ENCODE measurements at regions not wholly inside any gene's neighbourhood (a gene's known extent, or its start where the extent isn't known, plus 50 kb on each side); places are given as distances from the start of the nearest gene placed in this dataset.

DNA sequence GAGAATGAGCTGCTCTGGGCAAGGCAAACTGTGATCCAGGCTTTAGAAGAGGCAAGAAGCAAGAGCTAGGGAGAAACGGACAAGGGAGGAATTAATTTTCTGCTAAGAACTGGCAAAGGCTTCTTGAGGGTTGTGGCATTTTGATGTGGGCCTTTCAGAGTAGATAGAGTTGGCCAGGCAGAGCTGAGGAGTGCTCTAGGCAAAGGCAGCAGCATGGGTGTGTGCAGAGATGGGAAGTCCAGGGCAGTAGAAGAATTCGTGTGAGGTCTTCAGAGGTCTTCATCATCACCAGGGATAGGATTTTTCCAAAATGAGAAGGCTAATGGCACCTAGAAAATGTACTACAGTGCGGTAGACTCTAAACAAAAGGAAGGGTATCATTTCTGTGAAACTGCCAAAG lies 237.8 kb downstream of the LTN1 start:
- TF ChIP-seq MYNN (IDR thresholded peaks at IDR 0.05) (no peak), MYNN (CRISPR knock-in tag; IDR thresholded peaks at IDR 0.05) (no peak), FOXA1 (IDR thresholded peaks at IDR 0.05; ENCODE audit: borderline replicate concordance) (no peak), ZNF583 (CRISPR knock-in tag; IDR thresholded peaks at IDR 0.05) (no peak), NBN (IDR thresholded peaks at IDR 0.05; ENCODE audit: low read depth) (no peak), HDAC6 (IDR thresholded peaks at IDR 0.05; ENCODE audit: low read depth, low read length) (no peak)
- TF ChIP-seq, protein P1, sequence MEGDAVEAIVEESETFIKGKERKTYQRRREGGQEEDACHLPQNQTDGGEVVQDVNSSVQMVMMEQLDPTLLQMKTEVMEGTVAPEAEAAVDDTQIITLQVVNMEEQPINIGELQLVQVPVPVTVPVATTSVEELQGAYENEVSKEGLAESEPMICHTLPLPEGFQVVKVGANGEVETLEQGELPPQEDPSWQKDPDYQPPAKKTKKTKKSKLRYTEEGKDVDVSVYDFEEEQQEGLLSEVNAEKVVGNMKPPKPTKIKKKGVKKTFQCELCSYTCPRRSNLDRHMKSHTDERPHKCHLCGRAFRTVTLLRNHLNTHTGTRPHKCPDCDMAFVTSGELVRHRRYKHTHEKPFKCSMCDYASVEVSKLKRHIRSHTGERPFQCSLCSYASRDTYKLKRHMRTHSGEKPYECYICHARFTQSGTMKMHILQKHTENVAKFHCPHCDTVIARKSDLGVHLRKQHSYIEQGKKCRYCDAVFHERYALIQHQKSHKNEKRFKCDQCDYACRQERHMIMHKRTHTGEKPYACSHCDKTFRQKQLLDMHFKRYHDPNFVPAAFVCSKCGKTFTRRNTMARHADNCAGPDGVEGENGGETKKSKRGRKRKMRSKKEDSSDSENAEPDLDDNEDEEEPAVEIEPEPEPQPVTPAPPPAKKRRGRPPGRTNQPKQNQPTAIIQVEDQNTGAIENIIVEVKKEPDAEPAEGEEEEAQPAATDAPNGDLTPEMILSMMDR (IDR thresholded peaks at IDR 0.05 in 2 of 3, conservative IDR thresholded peaks at IDR 0.05 in 1 of 3; ENCODE audit: insufficient read depth in 2 of 3, low read depth in 1 of 3, low read length in 3 of 3), result no peak
